H1 (cell line): ENCODE measurements at regions not wholly inside any gene's neighbourhood (a gene's known extent, or its start where the extent isn't known, plus 50 kb on each side); places are given as distances from the start of the nearest gene placed in this dataset.

Experiments
- CTCF ChIA-PET: fragments of 300-600 bp; sonication (Branson Sonifier 250); formaldehyde crosslinking; loops from one replicate; lab custom pipeline; 2021; ENCODE audit not compliant: partially characterized antibody; lab: Charles Lee
- POLR2A ChIA-PET: fragments of 300-600 bp; sonication (Branson Sonifier 250); formaldehyde crosslinking; loops from one replicate; lab custom pipeline; 2021; ENCODE audit warnings: inconsistent platforms; ENCODE audit not compliant: partially characterized antibody; lab: Charles Lee
- DNase-seq, 2 experiments: peaks; one replicate each; pipeline versions ENCODE4 v3.0.0 to v3.0.0-alpha.2; 2010 to 2022; ENCODE audit warnings: low spot score in 2 of 2, low read depth in 1 of 2, mixed read lengths in 1 of 2
- FAIRE-seq: peaks from 2 replicates; lab custom pipeline; 2011; peaks lifted over from hg19 to GRCh38; lab: Jason Lieb, UNC
- H2AFZ ChIP-seq: 2 replicates; pipeline ENCODE4 v1.8.1; 2012; ENCODE audit warnings: low read length, inconsistent platforms
- H2AK5ac ChIP-seq: 2 replicates; pipeline ENCODE4 v1.6.1; 2013; ENCODE audit warnings: low read depth, low read length
- H2BK120ac ChIP-seq: replicated peaks from 2 replicates; pipeline ENCODE3; 2013; ENCODE audit warnings: low read depth, low read length, inconsistent platforms
- H2BK12ac ChIP-seq: 2 replicates; pipeline ENCODE4 v1.6.1; 2013; ENCODE audit warnings: low read depth, low read length
- H2BK15ac ChIP-seq: 2 replicates; pipeline ENCODE4 v1.6.1; 2013; ENCODE audit warnings: low read length
- H2BK20ac ChIP-seq: 2 replicates; pipeline ENCODE4 v1.6.1; 2013; ENCODE audit warnings: low read length
- H2BK5ac ChIP-seq: 2 replicates; pipeline ENCODE4 v1.6.1; 2013; ENCODE audit warnings: low read depth, low read length
- H3K14ac ChIP-seq: 2 replicates; pipeline ENCODE4 v1.6.1; 2013; ENCODE audit warnings: inconsistent platforms; ENCODE audit not compliant: insufficient read length
- H3K18ac ChIP-seq: 2 replicates; pipeline ENCODE4 v1.6.1; 2013; ENCODE audit warnings: low read length; ENCODE audit errors: extremely low read depth
- H3K23ac ChIP-seq: 2 replicates; pipeline ENCODE4 v1.6.1; 2013; ENCODE audit warnings: inconsistent platforms; ENCODE audit not compliant: insufficient read length
- H3K23me2 ChIP-seq: 2 replicates; pipeline ENCODE4 v1.6.1; 2013; ENCODE audit warnings: low read depth, low read length
- H3K27ac ChIP-seq: 2 replicates; pipeline ENCODE4 v1.6.1; 2011; ENCODE audit warnings: low read depth, low read length, inconsistent platforms
- H3K27me3 ChIP-seq, 4 experiments: replicated peaks in 1 of 4; 1 replicate in 1 of 4; 2 replicates in 3 of 4; pipeline versions ENCODE4 v1.6.1 to v1.8.1; 2011 to 2013; ENCODE audit warnings: low read length in 3 of 4, mild to moderate bottlenecking in 3 of 4, inconsistent platforms in 2 of 4, mixed read lengths in 2 of 4, moderate library complexity in 1 of 4; ENCODE audit not compliant: control insufficient read depth in 3 of 4, insufficient read depth in 3 of 4; ENCODE audit errors: extremely low read depth in 1 of 4
- H3K36me3 ChIP-seq, 4 experiments: 2 replicates each; pipeline versions ENCODE4 v1.6.1 to v1.8.1; 2011 to 2013; ENCODE audit warnings: mild to moderate bottlenecking in 4 of 4, low read length in 3 of 4, moderate library complexity in 2 of 4, control low read depth in 1 of 4, inconsistent platforms in 1 of 4; ENCODE audit not compliant: insufficient read depth in 4 of 4, control insufficient read depth in 2 of 4
- H3K4ac ChIP-seq: replicated peaks from 2 replicates; pipeline ENCODE3; 2013; ENCODE audit warnings: low read length, low read depth, mixed read lengths, inconsistent platforms; ENCODE audit not compliant: insufficient read length
- H3K4me1 ChIP-seq, 4 experiments: replicated peaks in 1 of 4; 1 replicate in 1 of 4; 2 replicates in 3 of 4; pipeline versions ENCODE4 v1.6.1 to v1.8.1; 2011 to 2013; ENCODE audit warnings: low read length in 3 of 4, inconsistent platforms in 2 of 4, mixed read lengths in 1 of 4; ENCODE audit not compliant: insufficient read depth in 4 of 4, control insufficient read depth in 3 of 4
- H3K4me2 ChIP-seq, 2 experiments: 2 replicates each; pipeline versions ENCODE4 v1.6.1 to v1.8.1; 2011 to 2013; ENCODE audit warnings: low read depth in 2 of 2, low read length in 2 of 2, control low read depth in 1 of 2, inconsistent platforms in 1 of 2, mild to moderate bottlenecking in 1 of 2; ENCODE audit not compliant: insufficient read depth in 1 of 2
- H3K4me3 ChIP-seq, 4 experiments: fragments of 200-600, 300-600 bp in 1 of 4; sonication (generic), shearing (Covaris generic), sonication (Bioruptor Twin) in 1 of 4; 2 replicates each; pipeline versions ENCODE4 v1.5.1 to v1.8.1; 2011 to 2016; ENCODE audit warnings: low read length in 4 of 4, low read depth in 3 of 4, control low read depth in 2 of 4, inconsistent platforms in 2 of 4, mild to moderate bottlenecking in 2 of 4, mixed read lengths in 1 of 4, moderate library complexity in 1 of 4; ENCODE audit not compliant: insufficient read depth in 2 of 4; ENCODE audit errors: extremely low read depth in 1 of 4
- H3K56ac ChIP-seq: replicated peaks from 2 replicates; pipeline ENCODE3; 2013; ENCODE audit warnings: low read depth, mild to moderate bottlenecking, mixed read lengths, low read length, inconsistent platforms; ENCODE audit not compliant: insufficient read length
- H3K79me1 ChIP-seq: 2 replicates; pipeline ENCODE4 v1.6.1; 2013; ENCODE audit warnings: low read depth, low read length, control low read depth
- H3K79me2 ChIP-seq, 2 experiments: 2 replicates each; pipeline versions ENCODE4 v1.6.1 to v1.8.1; 2012 to 2013; ENCODE audit warnings: low read length in 2 of 2, mild to moderate bottlenecking in 2 of 2, inconsistent platforms in 1 of 2; ENCODE audit not compliant: insufficient read depth in 2 of 2, control insufficient read depth in 1 of 2
- H3K9ac ChIP-seq, 4 experiments: replicated peaks in 1 of 4; 1 replicate in 1 of 4; 2 replicates in 3 of 4; pipeline versions ENCODE4 v1.6.1 to v1.8.1; 2011 to 2013; ENCODE audit warnings: low read depth in 3 of 4, low read length in 3 of 4, control low read depth in 2 of 4, mild to moderate bottlenecking in 2 of 4, moderate library complexity in 2 of 4, inconsistent platforms in 1 of 4; ENCODE audit errors: extremely low read depth in 1 of 4
- H3K9me3 ChIP-seq, 2 experiments: 2 replicates each; pipeline versions ENCODE4 v1.6.1 to v1.8.1; 2012 to 2013; ENCODE audit warnings: mild to moderate bottlenecking in 2 of 2, moderate library complexity in 2 of 2, control low read depth in 1 of 2, inconsistent platforms in 1 of 2, low read depth in 1 of 2, low read length in 1 of 2, mixed read lengths in 1 of 2; ENCODE audit not compliant: insufficient read depth in 2 of 2
- H4K20me1 ChIP-seq, 2 experiments: replicated peaks in 1 of 2; 2 replicates each; pipeline versions ENCODE3 to v1.8.1; 2011 to 2013; ENCODE audit warnings: inconsistent platforms in 2 of 2, low read length in 2 of 2, mild to moderate bottlenecking in 1 of 2; ENCODE audit not compliant: insufficient read depth in 2 of 2, control insufficient read depth in 1 of 2
- H4K5ac ChIP-seq: 2 replicates; pipeline ENCODE4 v1.6.1; 2013; ENCODE audit warnings: low read length, low read depth, mixed read lengths, inconsistent platforms; ENCODE audit not compliant: insufficient read length
- H4K8ac ChIP-seq: 2 replicates; pipeline ENCODE4 v1.8.0; 2013; ENCODE audit warnings: mild to moderate bottlenecking, moderate library complexity, low read length, inconsistent platforms; ENCODE audit not compliant: insufficient read depth; ENCODE audit errors: extremely low read depth
- H4K91ac ChIP-seq: replicated peaks from 2 replicates; pipeline ENCODE3; 2013; ENCODE audit warnings: low read length, mixed read lengths, inconsistent platforms; ENCODE audit not compliant: insufficient read length
- EGR1 ChIP-seq: IDR thresholded peaks from 2 replicates; pipeline ENCODE4 v1.6.1; 2011; ENCODE audit warnings: low read depth, low read length, borderline replicate concordance
- RAD21 ChIP-seq, 2 experiments: IDR thresholded peaks in 1 of 2; conservative IDR thresholded peaks in 1 of 2; 2 replicates each; pipeline ENCODE4 v1.6.1; 2011; ENCODE audit warnings: low read depth in 2 of 2, low read length in 2 of 2, improper control_type of control experiment in 1 of 2, inconsistent platforms in 1 of 2, mild to moderate bottlenecking in 1 of 2, moderate library complexity in 1 of 2
- WGBS, 2 experiments: shearing (Covaris generic) in 1 of 2; methylation state at CpG; one replicate each; pipeline versions ENCODE4 v1.1.6 to v1.1.7; 2013 to 2015; ENCODE audit warnings: low lambda C conversion rate in 2 of 2, mixed read lengths in 2 of 2, inconsistent platforms in 1 of 2, low coverage in 1 of 2, missing lambda C conversion rate in 1 of 2; ENCODE audit not compliant: insufficient replicate concordance in 2 of 2, insufficient coverage in 1 of 2, insufficient read length in 1 of 2; ENCODE audit errors: extremely low coverage in 1 of 2, missing lambda C conversion rate in 1 of 2; 5-methylcytosine and 5-hydroxymethylcytosine counted together

GRCh38 chr14:48814562-48814961, 771.6 kb downstream of the RPS29 start:
- H2BK15ac ChIP-seq = no peak overlapping the region
- WGBS, 2 experiments = 96% methylated on average over 2 of the region's 2 CpGs; no CpG with 5 or more reads in 1 of the 2 experiments
- H4K5ac ChIP-seq = no peak overlapping the region
- H2AK5ac ChIP-seq = no peak overlapping the region
- no peak overlapping the region for H2BK5ac ChIP-seq
- no peaks in the 10 kb centered on the region for H3K4me1 ChIP-seq
- DNase-seq (no peak), FAIRE-seq (no peak)
- H3K9me3 ChIP-seq = no peaks in the 10 kb centered on the region
- no peaks in the 10 kb centered on the region for H3K79me2 ChIP-seq
- H3K23me2 ChIP-seq = no peaks in the 10 kb centered on the region
- TF ChIP-seq RAD21 (IDR thresholded peaks at IDR 0.05 in 1 of 2, conservative IDR thresholded peaks at IDR 0.05 in 1 of 2; ENCODE audit: low read depth in 2 of 2, low read length in 2 of 2) = peak; percentile 40 to 44
- TF ChIP-seq EGR1 = no peak
- no peak overlapping the region for H3K23ac ChIP-seq
- no peak overlapping the region for H2BK120ac ChIP-seq
- H3K4me2 ChIP-seq = no peak overlapping the region
- H3K27me3 ChIP-seq = peaks cover 0 to 3% (median under 1%) of the 10 kb centered on the region in 4 experiments; a peak in 2 of 7 replicates
- POLR2A ChIA-PET = no interaction called here
- H3K79me1 ChIP-seq = no peaks in the 10 kb centered on the region
- H3K9ac ChIP-seq = no peak overlapping the region
- H3K56ac ChIP-seq = no peak overlapping the region
- CTCF ChIA-PET = no interaction called here
- no peak overlapping the region for H3K4ac ChIP-seq
- no peak overlapping the region for H4K8ac ChIP-seq
- no peaks in the 10 kb centered on the region for H3K36me3 ChIP-seq
- H2BK12ac ChIP-seq = no peak overlapping the region
- H3K4me3 ChIP-seq = no peak overlapping the region
- H3K27ac ChIP-seq = no peak overlapping the region
- H3K18ac ChIP-seq = no peak overlapping the region
- H2BK20ac ChIP-seq = no peak overlapping the region
- no peak overlapping the region for H2AFZ ChIP-seq
- no peaks in the 10 kb centered on the region for H4K20me1 ChIP-seq
- H3K14ac ChIP-seq = no peak overlapping the region
- H4K91ac ChIP-seq = no peak overlapping the region
